ENCODE measurements at regions not wholly inside any gene's neighbourhood (a gene's known extent, or its start where the extent isn't known, plus 50 kb on each side); places are given as distances from the start of the nearest gene placed in this dataset.

DNA sequence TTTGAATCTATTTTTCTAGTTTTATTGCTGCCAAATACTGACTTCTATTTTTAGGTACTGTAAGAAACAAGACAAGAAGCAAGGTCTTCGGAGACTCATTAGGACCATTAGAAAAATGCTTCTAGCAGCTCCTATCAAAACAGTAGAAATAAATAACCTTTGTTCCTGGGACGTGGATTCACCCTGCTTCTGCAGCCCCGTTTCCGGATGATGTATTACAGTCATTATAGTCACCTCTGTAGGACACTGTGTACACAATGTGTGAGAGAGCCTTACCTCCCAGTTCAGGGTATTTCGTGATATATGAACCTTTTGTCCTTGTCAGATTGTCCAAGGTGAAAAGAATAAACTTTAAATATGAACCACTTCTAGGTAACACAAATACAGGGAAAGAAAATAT, 484.0 kb upstream of the TECRL start:
- TF ChIP-seq ATF1 (CRISPR knock-in tag; IDR thresholded peaks at IDR 0.05) = no peak
- TF ChIP-seq, protein P1, sequence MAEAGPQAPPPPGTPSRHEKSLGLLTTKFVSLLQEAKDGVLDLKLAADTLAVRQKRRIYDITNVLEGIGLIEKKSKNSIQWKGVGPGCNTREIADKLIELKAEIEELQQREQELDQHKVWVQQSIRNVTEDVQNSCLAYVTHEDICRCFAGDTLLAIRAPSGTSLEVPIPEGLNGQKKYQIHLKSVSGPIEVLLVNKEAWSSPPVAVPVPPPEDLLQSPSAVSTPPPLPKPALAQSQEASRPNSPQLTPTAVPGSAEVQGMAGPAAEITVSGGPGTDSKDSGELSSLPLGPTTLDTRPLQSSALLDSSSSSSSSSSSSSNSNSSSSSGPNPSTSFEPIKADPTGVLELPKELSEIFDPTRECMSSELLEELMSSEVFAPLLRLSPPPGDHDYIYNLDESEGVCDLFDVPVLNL (CRISPR knock-in tag; IDR thresholded peaks at IDR 0.05; ENCODE audit: borderline replicate concordance, low read depth) = no peak
- TF ChIP-seq GABPB1 (CRISPR knock-in tag; IDR thresholded peaks at IDR 0.05) = no peak
- TF ChIP-seq, protein P2, sequence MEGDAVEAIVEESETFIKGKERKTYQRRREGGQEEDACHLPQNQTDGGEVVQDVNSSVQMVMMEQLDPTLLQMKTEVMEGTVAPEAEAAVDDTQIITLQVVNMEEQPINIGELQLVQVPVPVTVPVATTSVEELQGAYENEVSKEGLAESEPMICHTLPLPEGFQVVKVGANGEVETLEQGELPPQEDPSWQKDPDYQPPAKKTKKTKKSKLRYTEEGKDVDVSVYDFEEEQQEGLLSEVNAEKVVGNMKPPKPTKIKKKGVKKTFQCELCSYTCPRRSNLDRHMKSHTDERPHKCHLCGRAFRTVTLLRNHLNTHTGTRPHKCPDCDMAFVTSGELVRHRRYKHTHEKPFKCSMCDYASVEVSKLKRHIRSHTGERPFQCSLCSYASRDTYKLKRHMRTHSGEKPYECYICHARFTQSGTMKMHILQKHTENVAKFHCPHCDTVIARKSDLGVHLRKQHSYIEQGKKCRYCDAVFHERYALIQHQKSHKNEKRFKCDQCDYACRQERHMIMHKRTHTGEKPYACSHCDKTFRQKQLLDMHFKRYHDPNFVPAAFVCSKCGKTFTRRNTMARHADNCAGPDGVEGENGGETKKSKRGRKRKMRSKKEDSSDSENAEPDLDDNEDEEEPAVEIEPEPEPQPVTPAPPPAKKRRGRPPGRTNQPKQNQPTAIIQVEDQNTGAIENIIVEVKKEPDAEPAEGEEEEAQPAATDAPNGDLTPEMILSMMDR (IDR thresholded peaks at IDR 0.05) = no peak
- TF ChIP-seq, protein P3, sequence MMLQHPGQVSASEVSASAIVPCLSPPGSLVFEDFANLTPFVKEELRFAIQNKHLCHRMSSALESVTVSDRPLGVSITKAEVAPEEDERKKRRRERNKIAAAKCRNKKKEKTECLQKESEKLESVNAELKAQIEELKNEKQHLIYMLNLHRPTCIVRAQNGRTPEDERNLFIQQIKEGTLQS (CRISPR knock-in tag; conservative IDR thresholded peaks at IDR 0.05) = no peak
